A549 (cell line): ENCODE measurements at regions not wholly inside any gene's neighbourhood (a gene's known extent, or its start where the extent isn't known, plus 50 kb on each side); places are given as distances from the start of the nearest gene placed in this dataset.

Experiments
- ATAC-seq, 2 experiments: fragments of 200-7000 bp in 1 of 2; fragments of >200 bp in 1 of 2; cut with Nextera tagmentation in 1 of 2; cut with Tn5 transposase in 1 of 2; 3 replicates each; pipeline versions ENCODE4 v1.8.0 to v1.9.1; 2018 to 2020; ENCODE audit warnings: mild to moderate bottlenecking in 1 of 2, moderate library complexity in 1 of 2
- CTCF ChIA-PET: fragments of 300-600 bp; sonication (Branson Sonifier 250); formaldehyde crosslinking; extraction: SDS; loops from one replicate; lab custom pipeline; 2021; ENCODE audit warnings: antibody characterized with exemption, inconsistent platforms; lab: Yijun Ruan, JAX
- POLR2A ChIA-PET: fragments of 350-600 bp; formaldehyde crosslinking; extraction: SDS; loops from one replicate; lab custom pipeline; 2021; ENCODE audit warnings: antibody characterized with exemption, inconsistent platforms; lab: Yijun Ruan, JAX
- DNase-seq, 2 experiments: peaks; one replicate each; pipeline versions ENCODE4 v3.0.0 to v3.0.0-alpha.2; 2011 to 2016; ENCODE audit warnings: low read depth in 1 of 2, low spot score in 1 of 2
- FAIRE-seq: peaks from 2 replicates; lab custom pipeline; 2011; peaks lifted over from hg19 to GRCh38; lab: Jason Lieb, UNC
- H3K27ac ChIP-seq, 2 experiments: fragments of >200 bp; sonication (Bioruptor Twin); formaldehyde crosslinking; 3 replicates each; pipeline ENCODE4 v1.5.1; 2016 to 2017
- H3K4me1 ChIP-seq: fragments of >200 bp; sonication (Bioruptor Twin); formaldehyde crosslinking; 3 replicates; pipeline ENCODE4 v1.6.1; 2016
- H3K4me2 ChIP-seq: fragments of >200 bp; sonication (Bioruptor Twin); formaldehyde crosslinking; 3 replicates; pipeline ENCODE4 v1.6.1; 2016
- H3K4me3 ChIP-seq: fragments of >200 bp; sonication (Bioruptor Twin); formaldehyde crosslinking; 3 replicates; pipeline ENCODE4 v1.5.1; 2016
- H3K9me3 ChIP-seq: fragments of >200 bp; sonication (Bioruptor Twin); formaldehyde crosslinking; 3 replicates; pipeline ENCODE4 v1.6.1; 2016
- CBX2 ChIP-seq: fragments of 200-600 bp; sonication (generic); IDR thresholded peaks from 2 replicates; pipeline ENCODE4 v1.6.1; 2016; ENCODE audit warnings: low read depth, mild to moderate bottlenecking, borderline replicate concordance
- CBX8 ChIP-seq: fragments of 200-600 bp; sonication (generic); IDR thresholded peaks from 2 replicates; pipeline ENCODE4 v1.6.1; 2016
- CHD2 ChIP-seq: fragments of 150-350 bp; IDR thresholded peaks from 2 replicates; pipeline ENCODE4 v1.6.1; 2014; ENCODE audit warnings: low read length; ENCODE audit not compliant: partially characterized antibody
- EHMT2 ChIP-seq: fragments of 200-600 bp; sonication (generic); IDR thresholded peaks from 2 replicates; pipeline ENCODE4 v1.6.1; 2016; ENCODE audit warnings: antibody characterized with exemption, low read depth, mild to moderate bottlenecking, moderate library complexity
- HOXA7 ChIP-seq: fragments of 250-450 bp; sonication (Bioruptor Pico); IDR thresholded peaks from 2 replicates; pipeline ENCODE4 v1.5.0; 2020; ENCODE audit warnings: mild to moderate bottlenecking, moderate library complexity
- HOXB5 ChIP-seq: fragments of 250-450 bp; sonication (Bioruptor Pico); IDR thresholded peaks from 2 replicates; pipeline ENCODE4 v1.5.0; 2020; ENCODE audit warnings: mild to moderate bottlenecking, moderate library complexity
- MAFK ChIP-seq: fragments of 450-650 bp; IDR thresholded peaks from 2 replicates; pipeline ENCODE4 v1.6.1; 2014; ENCODE audit not compliant: partially characterized antibody
- MYC ChIP-seq: IDR thresholded peaks from 2 replicates; pipeline ENCODE4 v1.6.1; 2012; ENCODE audit warnings: mild to moderate bottlenecking, inconsistent platforms, low read length, improper control_type of control experiment, borderline replicate concordance
- NFE2L2 ChIP-seq: fragments of 150-350 bp; conservative IDR thresholded peaks from 2 replicates; pipeline ENCODE4 v1.6.1; 2014; ENCODE audit warnings: low read length
- NPAS2 ChIP-seq: fragments of 250-450 bp; sonication (Bioruptor Pico); IDR thresholded peaks from 2 replicates; pipeline ENCODE4 v1.8.0; 2022; ENCODE audit warnings: mild to moderate bottlenecking, moderate library complexity, borderline replicate concordance
- POLR2A ChIP-seq: IDR thresholded peaks from 2 replicates; pipeline ENCODE4 v1.6.1; 2012; ENCODE audit warnings: mild to moderate bottlenecking, low read length
- POLR2AphosphoS2 ChIP-seq: conservative IDR thresholded peaks from 2 replicates; pipeline ENCODE4 v1.6.1; 2012; ENCODE audit warnings: low read length, improper control_type of control experiment, inconsistent platforms
- RARB ChIP-seq: fragments of 250-450 bp; sonication (Bioruptor Pico); IDR thresholded peaks from 2 replicates; pipeline ENCODE4 v1.8.0; 2021; ENCODE audit warnings: mild to moderate bottlenecking, moderate library complexity
- RFX5 ChIP-seq: fragments of 450-650 bp; IDR thresholded peaks from 2 replicates; pipeline ENCODE4 v1.7.1; 2014; ENCODE audit warnings: antibody characterized with exemption, mild to moderate bottlenecking, moderate library complexity
- RNF2 ChIP-seq: fragments of 200-600 bp; sonication (generic); IDR thresholded peaks from 2 replicates; pipeline ENCODE4 v1.6.1; 2016; ENCODE audit warnings: low read depth, mild to moderate bottlenecking, antibody characterized with exemption, moderate library complexity, borderline replicate concordance
- SMC3 ChIP-seq: fragments of >200 bp; sonication (Bioruptor Twin); formaldehyde crosslinking; IDR thresholded peaks from 3 replicates; pipeline ENCODE4 v1.6.1; 2018; ENCODE audit warnings: inconsistent platforms
- TFCP2L1 ChIP-seq: fragments of 250-450 bp; sonication (Bioruptor Pico); IDR thresholded peaks from 2 replicates; pipeline ENCODE4 v1.5.0; 2021; ENCODE audit warnings: mild to moderate bottlenecking
- ZC3H11A ChIP-seq: fragments of 450-650 bp; IDR thresholded peaks from 2 replicates; pipeline ENCODE4 v1.6.1; 2014; ENCODE audit warnings: antibody characterized with exemption, mild to moderate bottlenecking
- WGBS: methylation state at CpG from one replicate; pipeline ENCODE4 v1.1.6; 2017; ENCODE audit errors: missing lambda C conversion rate; 5-methylcytosine and 5-hydroxymethylcytosine counted together
- TF ChIP-seq, protein P1 (sequence below): IDR thresholded peaks from 2 replicates; pipeline ENCODE4 v1.6.1; 2012; ENCODE audit warnings: low read depth, borderline replicate concordance
- TF ChIP-seq, protein P2 (sequence below): fragments of 250-450 bp; sonication (Bioruptor Pico); IDR thresholded peaks from 2 replicates; pipeline ENCODE4 v1.5.0; 2021; ENCODE audit warnings: mild to moderate bottlenecking, moderate library complexity, borderline replicate concordance

DNA sequence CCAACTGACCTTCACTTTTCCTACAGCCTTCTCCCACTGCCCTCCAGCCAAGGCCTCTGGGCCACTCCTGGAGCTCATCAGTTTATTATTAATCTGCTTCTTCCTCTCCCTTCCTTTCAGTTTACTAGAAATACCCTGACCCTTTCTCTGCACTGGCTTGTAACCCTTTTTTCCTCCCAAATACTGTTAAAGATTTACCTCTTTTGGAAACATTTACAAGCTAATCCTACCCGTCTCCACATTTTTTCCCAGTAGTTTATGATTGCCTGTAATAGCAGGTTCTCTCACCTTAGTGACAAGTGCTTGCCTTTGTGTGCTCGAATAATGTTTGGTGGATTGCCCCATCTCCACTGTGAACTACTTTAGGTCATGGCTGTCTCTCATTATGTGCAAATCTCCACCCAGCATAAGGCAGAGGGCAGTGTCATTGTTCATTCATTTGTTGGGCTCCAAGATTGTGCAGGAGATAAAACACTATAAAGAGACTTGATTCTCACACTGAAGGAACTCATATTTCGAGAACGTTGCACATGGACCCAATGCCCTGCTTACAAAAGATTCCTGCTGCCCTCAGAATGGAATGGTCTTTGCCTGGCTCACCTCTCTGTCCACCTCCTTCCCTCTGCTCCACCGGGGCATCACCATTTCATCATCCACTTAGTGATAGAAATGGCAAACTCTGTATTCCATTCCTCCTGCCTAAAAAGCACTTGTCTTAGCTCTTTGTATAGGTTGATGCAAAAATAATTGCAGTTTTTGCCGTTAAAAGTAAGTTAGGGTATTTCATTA is 491.1 kb downstream of the UTRN start:
- CTCF ChIA-PET = interaction anchor here (1.0 kb wide), 1 partner anchor 13 kb away, joined by 3 read pairs; no protein-coding TSS in a partner anchor
- 87% methylated on average over 6 of the region's 6 CpGs for WGBS
- no peaks in the 10 kb centered on the region for H3K9me3 ChIP-seq
- H3K4me3 ChIP-seq = no peak overlapping the region
- no peak for ATAC-seq
- no peak for DNase-seq
- no peak for TF ChIP-seq NPAS2 (CRISPR knock-in tag)
- no peak for TF ChIP-seq RNF2
- TF ChIP-seq POLR2A = no peak
- TF ChIP-seq EHMT2 = no peak
- no peak for TF ChIP-seq SMC3
- TF ChIP-seq MAFK = no peak
- no peak for TF ChIP-seq CBX8
- no peak for TF ChIP-seq HOXB5 (CRISPR knock-in tag)
- no peak for TF ChIP-seq RARB
- TF ChIP-seq POLR2AphosphoS2 = no peak
- no peak overlapping the region for H3K27ac ChIP-seq
- no peak for FAIRE-seq
- H3K4me1 ChIP-seq = no peaks in the 10 kb centered on the region
- H3K4me2 ChIP-seq = no peak overlapping the region
- POLR2A ChIA-PET = no interaction called here

- FAIRE-seq (no peak), DNase-seq (no peak), ATAC-seq (no peak)
- POLR2A ChIA-PET = no interaction called here
- TF ChIP-seq CBX2 = no peak
- TF ChIP-seq, protein P1, sequence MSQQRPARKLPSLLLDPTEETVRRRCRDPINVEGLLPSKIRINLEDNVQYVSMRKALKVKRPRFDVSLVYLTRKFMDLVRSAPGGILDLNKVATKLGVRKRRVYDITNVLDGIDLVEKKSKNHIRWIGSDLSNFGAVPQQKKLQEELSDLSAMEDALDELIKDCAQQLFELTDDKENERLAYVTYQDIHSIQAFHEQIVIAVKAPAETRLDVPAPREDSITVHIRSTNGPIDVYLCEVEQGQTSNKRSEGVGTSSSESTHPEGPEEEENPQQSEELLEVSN = no peak
- TF ChIP-seq MAFK = no peak
- TF ChIP-seq NFE2L2 = no peak
- TF ChIP-seq, protein P2, sequence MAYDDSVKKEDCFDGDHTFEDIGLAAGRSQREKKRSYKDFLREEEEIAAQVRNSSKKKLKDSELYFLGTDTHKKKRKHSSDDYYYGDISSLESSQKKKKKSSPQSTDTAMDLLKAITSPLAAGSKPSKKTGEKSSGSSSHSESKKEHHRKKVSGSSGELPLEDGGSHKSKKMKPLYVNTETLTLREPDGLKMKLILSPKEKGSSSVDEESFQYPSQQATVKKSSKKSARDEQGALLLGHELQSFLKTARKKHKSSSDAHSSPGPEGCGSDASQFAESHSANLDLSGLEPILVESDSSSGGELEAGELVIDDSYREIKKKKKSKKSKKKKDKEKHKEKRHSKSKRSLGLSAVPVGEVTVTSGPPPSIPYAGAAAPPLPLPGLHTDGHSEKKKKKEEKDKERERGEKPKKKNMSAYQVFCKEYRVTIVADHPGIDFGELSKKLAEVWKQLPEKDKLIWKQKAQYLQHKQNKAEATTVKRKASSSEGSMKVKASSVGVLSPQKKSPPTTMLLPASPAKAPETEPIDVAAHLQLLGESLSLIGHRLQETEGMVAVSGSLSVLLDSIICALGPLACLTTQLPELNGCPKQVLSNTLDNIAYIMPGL = no peak
- TF ChIP-seq TFCP2L1 (CRISPR knock-in tag) = no peak
- TF ChIP-seq HOXA7 (CRISPR knock-in tag) = no peak
- TF ChIP-seq RFX5 = no peak
- no peak for TF ChIP-seq MYC
- TF ChIP-seq HOXB5 (CRISPR knock-in tag) = no peak
- TF ChIP-seq EHMT2 = no peak
- Histone ChIP-seq H3K4me1 (no peaks in the 10 kb centered on the region), H3K9me3 (no peaks in the 10 kb centered on the region), H3K4me3 (no peak overlapping the region), H3K27ac (no peak overlapping the region), H3K4me2 (no peak overlapping the region)
- CTCF ChIA-PET = interaction anchor here (1.0 kb wide), 1 partner anchor 12 kb away, joined by 3 read pairs; no protein-coding TSS in a partner anchor
Observed at GRCh38 chr6:144777249-144777648, 492.1 kb downstream of the UTRN start.

- no peak for TF ChIP-seq CHD2
- peak; percentile 33 for TF ChIP-seq MAFK
- TF ChIP-seq ZC3H11A = no peak
- Histone ChIP-seq H3K27ac (no peak overlapping the region), H3K4me3 (no peak overlapping the region), H3K4me1 (no peaks in the 10 kb centered on the region), H3K4me2 (no peak overlapping the region), H3K9me3 (no peaks in the 10 kb centered on the region)
- WGBS = 87% methylated on average over 2 of the region's 2 CpGs
- ATAC-seq (no peak), FAIRE-seq (no peak), DNase-seq (no peak)
- ChIA-PET CTCF (no interaction called here), POLR2A (no interaction called here)
Observed at GRCh38 chr6:144778056-144778455, 492.9 kb downstream of the UTRN start.
